Tibial nerve (tissue), 4 donors: ENCODE measurements at regions not wholly inside any gene's neighbourhood (a gene's known extent, or its start where the extent isn't known, plus 50 kb on each side); places are given as distances from the start of the nearest gene placed in this dataset.

Experiments
- DNase-seq, 2 donors: peaks; one replicate each; pipeline ENCODE4 v3.0.0-alpha.2; 2019; ENCODE audit warnings: low spot score in 2 of 2
- H3K27ac ChIP-seq, 4 donors: fragments of 200-600 bp; sonication (generic) in 3 of 4; one replicate each; pipeline ENCODE4 v1.5.1; 2017 to 2019; ENCODE audit warnings: mild to moderate bottlenecking in 1 of 4
- H3K27me3 ChIP-seq, 2 donors: fragments of 200-600 bp; sonication (generic) in 1 of 2; one replicate each; pipeline versions ENCODE4 v1.5.1 to v1.6.0; 2017 to 2019
- H3K36me3 ChIP-seq, 3 donors: fragments of 200-600 bp; sonication (generic); one replicate each; pipeline ENCODE4 v1.5.1; 2018 to 2019
- H3K4me1 ChIP-seq, 4 donors: fragments of 200-600 bp; sonication (generic) in 3 of 4; one replicate each; pipeline ENCODE4 v1.5.1; 2017 to 2019
- H3K4me3 ChIP-seq, 4 donors: fragments of 200-600 bp; sonication (generic) in 3 of 4; one replicate each; pipeline ENCODE4 v1.5.1; 2017 to 2019; ENCODE audit warnings: mild to moderate bottlenecking in 1 of 4, moderate library complexity in 1 of 4
- H3K9me3 ChIP-seq, 4 donors: fragments of 200-600 bp; sonication (generic) in 3 of 4; one replicate each; pipeline ENCODE4 v1.5.1; 2017 to 2019
- CTCF ChIP-seq, 5 experiments: fragments of 200-600 bp in 3 of 5; fragments of 450-650 bp in 2 of 5; sonication (generic) in 3 of 5; IDR thresholded peaks; one replicate each; pipeline ENCODE4 v1.5.1; 2016 to 2019; ENCODE audit warnings: antibody characterized with exemption in 5 of 5, mild to moderate bottlenecking in 3 of 5, moderate library complexity in 2 of 5
- EP300 ChIP-seq, 2 donors: sonication (generic); formaldehyde crosslinking; IDR thresholded peaks; one replicate each; pipeline ENCODE4 v1.6.1; 2017; ENCODE audit warnings: antibody characterized with exemption in 2 of 2, mild to moderate bottlenecking in 1 of 2
- POLR2A ChIP-seq, 2 donors: fragments of 450-650 bp; IDR thresholded peaks; one replicate each; pipeline ENCODE4 v1.6.1; 2017; ENCODE audit warnings: antibody characterized with exemption in 2 of 2, mild to moderate bottlenecking in 2 of 2, moderate library complexity in 2 of 2
- WGBS, 2 donors: methylation state at CpG; one replicate each; pipeline ENCODE4 v1.1.5; 2018; 5-methylcytosine and 5-hydroxymethylcytosine counted together

GRCh38 chr9:11709567-11709966, 983.6 kb upstream of the TYRP1 start:
- TF ChIP-seq POLR2A (IDR thresholded peaks at IDR 0.05), result no peak
- no peak for TF ChIP-seq EP300 (IDR thresholded peaks at IDR 0.05)
- no peak for TF ChIP-seq CTCF (IDR thresholded peaks at IDR 0.05)
- H3K27ac ChIP-seq, result no peak overlapping the region
- H3K4me1 ChIP-seq, result no peaks in the 10 kb centered on the region
- H3K36me3 ChIP-seq, result no peaks in the 10 kb centered on the region
- no peak for DNase-seq
- 51 to 55% methylated on average over 1 of the region's 1 CpG for WGBS, 2 donors
- H3K9me3 ChIP-seq, result no peaks in the 10 kb centered on the region
- H3K27me3 ChIP-seq, result no peaks in the 10 kb centered on the region
- H3K4me3 ChIP-seq, result no peak overlapping the region

GRCh38 chr9:11713077-11713476, 980.1 kb upstream of the TYRP1 start:
- no peak for DNase-seq
- Histone ChIP-seq H3K9me3 (no peaks in the 10 kb centered on the region), H3K4me1 (no peaks in the 10 kb centered on the region), H3K36me3 (no peaks in the 10 kb centered on the region), H3K27ac (no peak overlapping the region), H3K4me3 (no peak overlapping the region), H3K27me3 (no peaks in the 10 kb centered on the region)
- WGBS, 2 donors, result 85 to 91% methylated on average over 2 of the region's 2 CpGs
- TF ChIP-seq POLR2A (IDR thresholded peaks at IDR 0.05), result no peak
- no peak for TF ChIP-seq CTCF (IDR thresholded peaks at IDR 0.05)
- TF ChIP-seq EP300 (IDR thresholded peaks at IDR 0.05), result no peak

- Histone ChIP-seq H3K27ac (no peak overlapping the region), H3K36me3 (no peaks in the 10 kb centered on the region), H3K9me3 (no peaks in the 10 kb centered on the region), H3K27me3 (no peaks in the 10 kb centered on the region), H3K4me1 (no peaks in the 10 kb centered on the region), H3K4me3 (no peak overlapping the region)
- 72 to 80% methylated on average over 3 of the region's 3 CpGs for WGBS, 2 donors
- no peak for TF ChIP-seq CTCF (IDR thresholded peaks at IDR 0.05)
- no peak for TF ChIP-seq POLR2A (IDR thresholded peaks at IDR 0.05)
- DNase-seq, result no peak
Measured at GRCh38 chr9:11722957-11723356, 970.2 kb upstream of the TYRP1 start.

- no peak overlapping the region for H3K27ac ChIP-seq
- H3K27me3 ChIP-seq, result no peaks in the 10 kb centered on the region
- 67 to 79% methylated on average over 1 of the region's 1 CpG for WGBS, 2 donors
- no peak for DNase-seq
- TF ChIP-seq POLR2A (IDR thresholded peaks at IDR 0.05) (no peak), CTCF (IDR thresholded peaks at IDR 0.05) (no peak), EP300 (IDR thresholded peaks at IDR 0.05) (no peak)
- no peaks in the 10 kb centered on the region for H3K9me3 ChIP-seq
- H3K4me1 ChIP-seq, result no peaks in the 10 kb centered on the region
- H3K4me3 ChIP-seq, result no peak overlapping the region
- no peaks in the 10 kb centered on the region for H3K36me3 ChIP-seq
Measured at GRCh38 chr9:11726659-11727058, 966.5 kb upstream of the TYRP1 start.

- Histone ChIP-seq H3K4me3 (no peak overlapping the region), H3K36me3 (no peaks in the 10 kb centered on the region), H3K27me3 (no peaks in the 10 kb centered on the region), H3K27ac (no peak overlapping the region), H3K9me3 (peaks cover 0 to 13% (median 0%) of the 10 kb centered on the region in 4 donors), H3K4me1 (no peaks in the 10 kb centered on the region)
- DNase-seq, result no peak
- TF ChIP-seq EP300 (IDR thresholded peaks at IDR 0.05) (no peak), POLR2A (IDR thresholded peaks at IDR 0.05) (no peak), CTCF (IDR thresholded peaks at IDR 0.05) (no peak)
- WGBS, 2 donors, result 76 to 79% methylated on average over 1 of the region's 1 CpG
Measured at GRCh38 chr9:11735391-11735790, 957.8 kb upstream of the TYRP1 start.
